ENCODE measurements at regions not wholly inside any gene's neighbourhood (a gene's known extent, or its start where the extent isn't known, plus 50 kb on each side); places are given as distances from the start of the nearest gene placed in this dataset.

DNA sequence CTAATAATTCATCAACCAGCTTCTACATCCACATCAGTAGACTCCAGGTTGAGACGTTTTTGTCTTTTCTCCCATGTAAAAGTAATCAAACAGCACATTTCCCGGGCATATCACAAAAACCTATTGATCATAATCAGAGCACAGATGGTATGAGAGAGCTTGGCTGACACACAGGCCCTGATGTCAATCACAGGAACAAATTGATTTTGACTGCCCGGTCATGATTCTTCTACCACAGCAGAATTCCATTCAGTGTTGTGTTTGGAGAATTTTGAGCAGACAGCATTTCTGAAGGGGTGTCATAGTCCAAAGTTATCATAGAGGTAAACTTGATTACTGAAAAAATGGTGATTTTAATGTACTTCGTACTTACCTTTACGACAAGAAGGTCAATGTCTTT lies 351.1 kb downstream of the ZSWIM6 start:
- TF ChIP-seq, protein P1, sequence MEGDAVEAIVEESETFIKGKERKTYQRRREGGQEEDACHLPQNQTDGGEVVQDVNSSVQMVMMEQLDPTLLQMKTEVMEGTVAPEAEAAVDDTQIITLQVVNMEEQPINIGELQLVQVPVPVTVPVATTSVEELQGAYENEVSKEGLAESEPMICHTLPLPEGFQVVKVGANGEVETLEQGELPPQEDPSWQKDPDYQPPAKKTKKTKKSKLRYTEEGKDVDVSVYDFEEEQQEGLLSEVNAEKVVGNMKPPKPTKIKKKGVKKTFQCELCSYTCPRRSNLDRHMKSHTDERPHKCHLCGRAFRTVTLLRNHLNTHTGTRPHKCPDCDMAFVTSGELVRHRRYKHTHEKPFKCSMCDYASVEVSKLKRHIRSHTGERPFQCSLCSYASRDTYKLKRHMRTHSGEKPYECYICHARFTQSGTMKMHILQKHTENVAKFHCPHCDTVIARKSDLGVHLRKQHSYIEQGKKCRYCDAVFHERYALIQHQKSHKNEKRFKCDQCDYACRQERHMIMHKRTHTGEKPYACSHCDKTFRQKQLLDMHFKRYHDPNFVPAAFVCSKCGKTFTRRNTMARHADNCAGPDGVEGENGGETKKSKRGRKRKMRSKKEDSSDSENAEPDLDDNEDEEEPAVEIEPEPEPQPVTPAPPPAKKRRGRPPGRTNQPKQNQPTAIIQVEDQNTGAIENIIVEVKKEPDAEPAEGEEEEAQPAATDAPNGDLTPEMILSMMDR (IDR thresholded peaks at IDR 0.05): no peak
- TF ChIP-seq POLR2A (IDR thresholded peaks at IDR 0.05): no peak
